ENCODE measurements at regions not wholly inside any gene's neighbourhood (a gene's known extent, or its start where the extent isn't known, plus 50 kb on each side); places are given as distances from the start of the nearest gene placed in this dataset.

- no peak for TF ChIP-seq SIN3A (IDR thresholded peaks at IDR 0.05; ENCODE audit: low read depth)
- no peak for TF ChIP-seq ZNF274 (IDR thresholded peaks at IDR 0.05; ENCODE audit: low read depth, low read length)
- no peak for TF ChIP-seq REST (IDR thresholded peaks at IDR 0.05; ENCODE audit: low read depth)
- TF ChIP-seq TCF7L2 (IDR thresholded peaks at IDR 0.05; ENCODE audit: borderline replicate concordance, extremely low read depth, insufficient read depth, insufficient read length), result no peak
- TF ChIP-seq ZFX (IDR thresholded peaks at IDR 0.05), result no peak
- TF ChIP-seq POLR2AphosphoS5 (IDR thresholded peaks at IDR 0.05; ENCODE audit: low read depth, low read length), result no peak
- no peak for TF ChIP-seq EZH2 (IDR thresholded peaks at IDR 0.05)
- TF ChIP-seq CEBPB (IDR thresholded peaks at IDR 0.05; ENCODE audit: low read depth), result no peak
- no peak for TF ChIP-seq ELF1 (IDR thresholded peaks at IDR 0.05; ENCODE audit: borderline replicate concordance, low read depth)
- TF ChIP-seq RAD21 (IDR thresholded peaks at IDR 0.05; ENCODE audit: low read depth), result no peak
- TF ChIP-seq SP1 (IDR thresholded peaks at IDR 0.05; ENCODE audit: low read depth), result no peak
- TF ChIP-seq ZBTB33 (IDR thresholded peaks at IDR 0.05; ENCODE audit: extremely low read depth, insufficient replicate concordance, low read length), result no peak
- TF ChIP-seq EGR1 (IDR thresholded peaks at IDR 0.05; ENCODE audit: low read depth), result no peak
- ChIA-PET POLR2A (no interaction called here), CTCF (no interaction called here), RAD21 (ENCODE audit: low non-redundant PET in 1 of 2, low total read pairs in 2 of 2, uncharacterized antibody in 2 of 2, unreplicated experiment in 2 of 2) (no interaction called here)
- Histone ChIP-seq H3K4me3 (replicated peaks in 1 of 2; ENCODE audit: low read depth in 1 of 2, low read length in 2 of 2) (no peak overlapping the region), H3K27ac (ENCODE audit: low read depth, low read length) (no peak overlapping the region), H3K9ac (ENCODE audit: low read length) (no peak overlapping the region), H3K9me3 (ENCODE audit: control insufficient read depth in 1 of 2, insufficient read depth in 1 of 2, low read depth in 1 of 2, low read length in 2 of 2) (peaks cover 0 to 21% of the 10 kb centered on the region in 2 experiments; a peak in 2 of 4 replicates), H3K4me1 (ENCODE audit: control insufficient read depth in 1 of 2, insufficient read depth in 2 of 2, low read length in 2 of 2) (no peaks in the 10 kb centered on the region), H4K20me1 (ENCODE audit: insufficient read depth) (no peaks in the 10 kb centered on the region), H3K4me2 (ENCODE audit: low read length) (no peak overlapping the region), H3K36me3 (ENCODE audit: control insufficient read depth in 1 of 2, insufficient read depth in 2 of 2, low read length in 2 of 2) (no peaks in the 10 kb centered on the region), H2AFZ (ENCODE audit: low read depth, low read length, poor library complexity, severe bottlenecking) (no peak overlapping the region), H3K9me2 (ENCODE audit: insufficient read depth) (no peaks in the 10 kb centered on the region), H3K79me2 (ENCODE audit: insufficient read depth, low read length) (no peaks in the 10 kb centered on the region), H3K27me3 (ENCODE audit: insufficient read depth, low read length) (no peaks in the 10 kb centered on the region)
- DNase-seq (ENCODE audit: low read depth, low spot score), result no peak
- BruUV-seq (replicated peaks), result no TSS peak
- no peak for ATAC-seq
- intact Hi-C loops (cut with micrococcal nuclease), result no loop called here
Observed at GRCh38 chr16:51951668-51952298, 595.2 kb downstream of the TOX3 start.
